IMR-90 (cell line): ENCODE measurements at regions not wholly inside any gene's neighbourhood (a gene's known extent, or its start where the extent isn't known, plus 50 kb on each side); places are given as distances from the start of the nearest gene placed in this dataset.

Source experiments
- ATAC-seq: fragments of 200-7000 bp; cut with Tn5 transposase; 2 replicates; pipeline ENCODE4 v1.9.1; 2020; ENCODE audit warnings: low read depth, mild to moderate bottlenecking, moderate library complexity
- BruUV-seq: library from RNA; stranded (reverse); fragments of 400-500 nt; replicated peaks from 2 replicates; lab custom pipeline; 2021; lab: Mats Ljungman, UMichigan
- CTCF ChIA-PET: fragments of 300-600 bp; formaldehyde crosslinking; extraction: SDS; loops from one replicate; lab custom pipeline; 2021; ENCODE audit warnings: antibody characterized with exemption; lab: Yijun Ruan, JAX
- POLR2A ChIA-PET: fragments of 300-600 bp; sonication (Branson Sonifier 250); formaldehyde crosslinking; loops from one replicate; lab custom pipeline; 2022; ENCODE audit warnings: antibody characterized with exemption; ENCODE audit not compliant: unreplicated experiment; lab: Charles Lee
- DNase-seq: peaks from one replicate; pipeline ENCODE4 v3.0.0; 2013
- H2AFZ ChIP-seq: replicated peaks from 2 replicates; pipeline ENCODE3; 2013; ENCODE audit warnings: low read length, mild to moderate bottlenecking; ENCODE audit not compliant: poor library complexity
- H2AK5ac ChIP-seq: 2 replicates; pipeline ENCODE4 v1.6.1; 2013; ENCODE audit warnings: low read depth, low read length, inconsistent platforms
- H2AK9ac ChIP-seq: replicated peaks from 2 replicates; pipeline ENCODE3; 2013; ENCODE audit warnings: mild to moderate bottlenecking, low read depth, low read length, moderate library complexity; ENCODE audit not compliant: poor library complexity
- H2BK120ac ChIP-seq: 2 replicates; pipeline ENCODE4 v1.6.1; 2013; ENCODE audit warnings: low read depth, low read length, inconsistent platforms
- H2BK15ac ChIP-seq: 3 replicates; pipeline ENCODE4 v1.6.1; 2013; ENCODE audit warnings: low read depth, low read length, inconsistent platforms
- H2BK20ac ChIP-seq: 2 replicates; pipeline ENCODE4 v1.6.1; 2013; ENCODE audit warnings: low read depth, mild to moderate bottlenecking, inconsistent platforms, low read length, moderate library complexity
- H2BK5ac ChIP-seq: 2 replicates; pipeline ENCODE4 v1.6.1; 2013; ENCODE audit warnings: mild to moderate bottlenecking, low read depth, low read length, inconsistent platforms; ENCODE audit not compliant: poor library complexity, severe bottlenecking
- H3K14ac ChIP-seq: replicated peaks from 2 replicates; pipeline ENCODE4 v1.6.1; 2013; ENCODE audit warnings: low read depth, low read length, inconsistent platforms
- H3K18ac ChIP-seq: 2 replicates; pipeline ENCODE4 v1.6.1; 2013; ENCODE audit warnings: low read depth, low read length, control low read depth
- H3K23ac ChIP-seq: 2 replicates; pipeline ENCODE4 v1.6.1; 2013; ENCODE audit warnings: low read depth, low read length, inconsistent platforms
- H3K27ac ChIP-seq: 2 replicates; pipeline ENCODE4 v1.5.1; 2013; ENCODE audit warnings: mild to moderate bottlenecking, control low read depth, low read length; ENCODE audit not compliant: insufficient read depth
- H3K27me3 ChIP-seq: 2 replicates; pipeline ENCODE4 v1.6.1; 2013; ENCODE audit warnings: low read length; ENCODE audit not compliant: control insufficient read depth, insufficient read depth
- H3K36me3 ChIP-seq: 2 replicates; pipeline ENCODE4 v1.6.1; 2013; ENCODE audit warnings: low read length, mixed read lengths; ENCODE audit not compliant: control insufficient read depth, insufficient read depth
- H3K4ac ChIP-seq: 2 replicates; pipeline ENCODE4 v1.6.1; 2013; ENCODE audit warnings: low read depth, low read length, inconsistent platforms
- H3K4me1 ChIP-seq: 2 replicates; pipeline ENCODE4 v1.6.1; 2013; ENCODE audit warnings: low read length, mixed read lengths; ENCODE audit not compliant: control insufficient read depth, insufficient read depth
- H3K4me2 ChIP-seq: 2 replicates; pipeline ENCODE4 v1.6.1; 2013; ENCODE audit warnings: low read depth, mild to moderate bottlenecking, control low read depth, low read length, moderate library complexity
- H3K4me3 ChIP-seq: 2 replicates; pipeline ENCODE4 v1.5.1; 2013; ENCODE audit warnings: low read depth, mild to moderate bottlenecking, control low read depth, low read length, moderate library complexity; ENCODE audit not compliant: insufficient read depth
- H3K56ac ChIP-seq: 2 replicates; pipeline ENCODE4 v1.6.1; 2013; ENCODE audit warnings: low read length, inconsistent platforms; ENCODE audit not compliant: insufficient read depth; ENCODE audit errors: extremely low read depth
- H3K79me1 ChIP-seq, 2 experiments: 2 replicates each; pipeline ENCODE4 v1.6.1; 2013; ENCODE audit warnings: low read length in 2 of 2, inconsistent platforms in 1 of 2, low read depth in 1 of 2
- H3K9ac ChIP-seq: 2 replicates; pipeline ENCODE4 v1.6.1; 2013; ENCODE audit warnings: low read depth, low read length, control low read depth
- H3K9me1 ChIP-seq: 2 replicates; pipeline ENCODE4 v1.6.1; 2013; ENCODE audit warnings: low read length, inconsistent platforms; ENCODE audit not compliant: insufficient read depth
- H3K9me3 ChIP-seq: 2 replicates; pipeline ENCODE4 v1.6.1; 2013; ENCODE audit warnings: low read length; ENCODE audit not compliant: control insufficient read depth, insufficient read depth
- H4K20me1 ChIP-seq: 2 replicates; pipeline ENCODE4 v1.6.1; 2013; ENCODE audit warnings: low read length, inconsistent platforms; ENCODE audit not compliant: insufficient read depth
- H4K5ac ChIP-seq: 2 replicates; pipeline ENCODE4 v1.6.1; 2013; ENCODE audit warnings: mild to moderate bottlenecking, low read depth, low read length, control low read depth
- H4K8ac ChIP-seq, 2 experiments: 2 replicates each; pipeline ENCODE4 v1.6.1; 2013; ENCODE audit warnings: low read depth in 2 of 2, low read length in 2 of 2, control low read depth in 1 of 2, inconsistent platforms in 1 of 2
- H4K91ac ChIP-seq: 2 replicates; pipeline ENCODE4 v1.6.1; 2013; ENCODE audit warnings: low read depth, low read length, inconsistent platforms; ENCODE audit not compliant: insufficient read depth
- BHLHE40 ChIP-seq: fragments of 150-350 bp; IDR thresholded peaks from 2 replicates; pipeline ENCODE4 v1.6.1; 2016; ENCODE audit warnings: mild to moderate bottlenecking, low read depth, low read length
- CEBPB ChIP-seq: IDR thresholded peaks from 2 replicates; pipeline ENCODE4 v1.6.1; 2012; ENCODE audit warnings: low read depth, low read length, improper control_type of control experiment
- CHD1 ChIP-seq: IDR thresholded peaks from 2 replicates; pipeline ENCODE4 v1.6.1; 2012; ENCODE audit warnings: low read depth, low read length, improper control_type of control experiment
- CTCF ChIP-seq: conservative IDR thresholded peaks from 2 replicates; pipeline ENCODE4 v1.5.1; 2012; ENCODE audit warnings: mild to moderate bottlenecking, low read depth, low read length, improper control_type of control experiment
- ELK1 ChIP-seq: fragments of 150-350 bp; IDR thresholded peaks from 2 replicates; pipeline ENCODE4 v1.6.1; 2016; ENCODE audit warnings: low read depth, mild to moderate bottlenecking, low read length, moderate library complexity, borderline replicate concordance
- FOS ChIP-seq: fragments of 150-350 bp; IDR thresholded peaks from 2 replicates; pipeline ENCODE4 v1.6.1; 2016; ENCODE audit warnings: low read depth, low read length
- MAFK ChIP-seq: IDR thresholded peaks from 2 replicates; pipeline ENCODE4 v1.6.1; 2012; ENCODE audit warnings: low read depth, low read length, improper control_type of control experiment
- MAZ ChIP-seq: IDR thresholded peaks from 2 replicates; pipeline ENCODE4 v1.6.1; 2012; ENCODE audit warnings: low read depth, mild to moderate bottlenecking, low read length, improper control_type of control experiment, moderate library complexity, borderline replicate concordance
- MXI1 ChIP-seq: IDR thresholded peaks from 2 replicates; pipeline ENCODE4 v1.6.1; 2012; ENCODE audit warnings: low read depth, mild to moderate bottlenecking, low read length, moderate library complexity, borderline replicate concordance
- NFE2L2 ChIP-seq: fragments of 150-350 bp; IDR thresholded peaks from 2 replicates; pipeline ENCODE4 v1.6.1; 2016; ENCODE audit warnings: low read depth, mild to moderate bottlenecking, low read length
- POLR2A ChIP-seq: IDR thresholded peaks from 2 replicates; pipeline ENCODE4 v1.6.1; 2012; ENCODE audit warnings: mild to moderate bottlenecking, low read depth, low read length
- RAD21 ChIP-seq: IDR thresholded peaks from 2 replicates; pipeline ENCODE4 v1.6.1; 2012; ENCODE audit warnings: low read length, improper control_type of control experiment
- RCOR1 ChIP-seq: IDR thresholded peaks from 2 replicates; pipeline ENCODE4 v1.6.1; 2012; ENCODE audit warnings: mild to moderate bottlenecking, low read length, improper control_type of control experiment; ENCODE audit not compliant: insufficient replicate concordance
- RFX5 ChIP-seq: IDR thresholded peaks from 2 replicates; pipeline ENCODE4 v1.8.0; 2012; ENCODE audit warnings: low read depth, mild to moderate bottlenecking, low read length, moderate library complexity
- SMC3 ChIP-seq: fragments of 150-350 bp; IDR thresholded peaks from 2 replicates; pipeline ENCODE4 v1.6.1; 2016; ENCODE audit warnings: low read depth, mild to moderate bottlenecking, antibody characterized with exemption, low read length, moderate library complexity
- USF2 ChIP-seq: fragments of 150-350 bp; IDR thresholded peaks from 2 replicates; pipeline ENCODE4 v1.6.1; 2017; ENCODE audit warnings: mild to moderate bottlenecking, antibody characterized with exemption, low read length, low read depth
- WGBS, 2 experiments: methylation state at CpG; one replicate each; pipeline versions ENCODE4 v1.1.5 to v1.1.7; 2013; ENCODE audit warnings: missing lambda C conversion rate in 2 of 2; ENCODE audit not compliant: insufficient read length in 1 of 2; ENCODE audit errors: extremely low coverage in 2 of 2; 5-methylcytosine and 5-hydroxymethylcytosine counted together
- dilution Hi-C: fragments of 300-500 bp; cut with HindIII; formaldehyde crosslinking; loops from one replicate; pipeline ENCODE4 v1.14.3; 2018; ENCODE audit warnings: low sequenced_read_pairs; ENCODE audit not compliant: unreplicated experiment
- in situ Hi-C: fragments of 300-500 bp; cut with MboI; formaldehyde crosslinking; loops from 3 replicates; pipeline ENCODE4 v1.14.3; 2019; ENCODE audit warnings: low sequenced_read_pairs, inconsistent platforms, mixed read lengths
- intact Hi-C: fragments of 100-400 bp; cut with micrococcal nuclease; formaldehyde crosslinking; loops from 2 replicates; pipeline ENCODE4 v1.10.0; 2022

- no peak for ATAC-seq
- Histone ChIP-seq H3K9me3 (no peaks in the 10 kb centered on the region; the same call in 1 of the 2 replicates), H3K27me3 (no peaks in the 10 kb centered on the region), H3K56ac (no peak overlapping the region), H4K91ac (no peak overlapping the region), H3K36me3 (no peaks in the 10 kb centered on the region), H2BK5ac (no peak overlapping the region), H4K20me1 (no peaks in the 10 kb centered on the region), H2AK9ac (no peak overlapping the region), H3K4me3 (no peak overlapping the region), H3K9me1 (no peaks in the 10 kb centered on the region), H2BK120ac (no peak overlapping the region), H3K27ac (no peak overlapping the region), H3K23ac (no peak overlapping the region), H3K4ac (no peak overlapping the region), H3K14ac (no peak overlapping the region), H2AFZ (no peak overlapping the region), H2BK15ac (no peak overlapping the region), H4K8ac (no peak overlapping the region), H3K79me1 (no peaks in the 10 kb centered on the region), H3K4me2 (no peak overlapping the region), H3K4me1 (no peaks in the 10 kb centered on the region), H3K9ac (no peak overlapping the region), H4K5ac (no peak overlapping the region), H3K18ac (no peak overlapping the region), H2BK20ac (no peak overlapping the region), H2AK5ac (no peak overlapping the region)
- in situ Hi-C loops (no loop called here), intact Hi-C loops (no loop called here), dilution Hi-C loops (no loop called here)
- BruUV-seq = no TSS peak
- ChIA-PET POLR2A (no interaction called here), CTCF (no interaction called here)
- TF ChIP-seq CHD1 (no peak), ELK1 (no peak), MAFK (no peak), BHLHE40 (no peak), FOS (no peak), RCOR1 (no peak), RAD21 (no peak), CTCF (no peak), MXI1 (no peak), USF2 (no peak), RFX5 (no peak), NFE2L2 (no peak), MAZ (no peak), CEBPB (no peak), POLR2A (no peak), SMC3 (no peak)
- no peak for DNase-seq
- WGBS, 2 experiments = 83% methylated on average over 1 of the region's 2 CpGs; no CpG with 5 or more reads in 1 of the 2 experiments
Observed at GRCh38 chr3:106755336-106755735, 621.9 kb upstream of the CCDC54 start.
